ENCODE measurements at regions not wholly inside any gene's neighbourhood (a gene's known extent, or its start where the extent isn't known, plus 50 kb on each side); places are given as distances from the start of the nearest gene placed in this dataset.

GRCh38 chr3:43166406-43166805, 60.5 kb upstream of the POMGNT2 start:
- no peaks in the 10 kb centered on the region for H3K79me2 ChIP-seq (ENCODE audit: control insufficient read depth, insufficient read depth, low read length)
- FAIRE-seq (no peak), DNase-seq (ENCODE audit: low read depth, low spot score) (no peak)
- TF ChIP-seq EZH2 (IDR thresholded peaks at IDR 0.05; ENCODE audit: borderline replicate concordance, low read depth, low read length, severe bottlenecking) (no peak), GATA2 (IDR thresholded peaks at IDR 0.05; ENCODE audit: insufficient read depth, insufficient read length, low read depth, low read length) (no peak), MAX (IDR thresholded peaks at IDR 0.05; ENCODE audit: insufficient read depth, insufficient read length) (no peak), JUN (IDR thresholded peaks at IDR 0.05; ENCODE audit: borderline replicate concordance, insufficient read depth, insufficient read length, low read depth) (no peak), CTCF (IDR thresholded peaks at IDR 0.05; ENCODE audit: extremely low read depth in 1 of 2, insufficient read depth in 1 of 2, low read depth in 1 of 2, low read length in 2 of 2) (no peak), POLR2AphosphoS5 (IDR thresholded peaks at IDR 0.05; ENCODE audit: insufficient read depth, low read depth, low read length) (no peak), POLR2A (IDR thresholded peaks at IDR 0.05; ENCODE audit: low read depth, low read length) (no peak), MYC (IDR thresholded peaks at IDR 0.05; ENCODE audit: low read depth, low read length) (no peak), FOS (IDR thresholded peaks at IDR 0.05; ENCODE audit: borderline replicate concordance, insufficient read depth, low read length) (no peak)
- peaks cover 12% of the 10 kb centered on the region for H3K4me1 ChIP-seq (ENCODE audit: control insufficient read depth, extremely low read depth, insufficient read depth, low read length)
- ChIA-PET POLR2A (no interaction called here), CTCF (interaction anchor here (1.3 kb wide), 1 partner anchor 205 kb away, joined by 3 read pairs; no protein-coding TSS in a partner anchor)
- no peak overlapping the region for H3K4me3 ChIP-seq (replicated peaks in 1 of 3; ENCODE audit: insufficient read depth in 1 of 3, low read depth in 1 of 3, low read length in 3 of 3)
- no peaks in the 10 kb centered on the region for H4K20me1 ChIP-seq (replicated peaks; ENCODE audit: control insufficient read depth, extremely low read depth, insufficient read depth, low read length)
- no peak overlapping the region for H2AFZ ChIP-seq (ENCODE audit: low read depth, low read length)
- H3K9me3 ChIP-seq (replicated peaks; ENCODE audit: control insufficient read depth, insufficient read depth, low read length): no peaks in the 10 kb centered on the region
- H3K9me1 ChIP-seq (replicated peaks; ENCODE audit: control insufficient read depth, extremely low read depth, insufficient read depth, low read length): no peaks in the 10 kb centered on the region
- no peak overlapping the region for H3K4me2 ChIP-seq (ENCODE audit: insufficient read depth, low read length)
- no peaks in the 10 kb centered on the region for H3K36me3 ChIP-seq (ENCODE audit: control insufficient read depth in 2 of 2, extremely low read depth in 1 of 2, insufficient read depth in 2 of 2, low read length in 2 of 2)
- no peaks in the 10 kb centered on the region for H3K27me3 ChIP-seq (ENCODE audit: control insufficient read depth in 2 of 2, insufficient read depth in 2 of 2, low read length in 2 of 2)
- no TSS peak for BruUV-seq (replicated peaks)
- dilution Hi-C loops (cut with MboI; ENCODE audit: extremely low pct_ligation_motif_present, low sequenced_read_pairs): no loop called here
- no peak overlapping the region for H3K27ac ChIP-seq (ENCODE audit: insufficient read depth, low read depth, low read length)
- H3K9ac ChIP-seq (replicated peaks; ENCODE audit: extremely low read depth, insufficient read depth, low read length): no peak overlapping the region
- intact Hi-C loops (cut with micrococcal nuclease): no loop called here
